GM06990 (cell line): ENCODE measurements at regions not wholly inside any gene's neighbourhood (a gene's known extent, or its start where the extent isn't known, plus 50 kb on each side); places are given as distances from the start of the nearest gene placed in this dataset.

Experiments used
- DNase-seq: peaks from one replicate; pipeline ENCODE4 v3.0.0-alpha.2; 2011; ENCODE audit not compliant: insufficient read length; ENCODE audit errors: extremely low read depth
- H3K27me3 ChIP-seq: replicated peaks from 2 replicates; pipeline ENCODE4 v1.6.0; 2011; ENCODE audit warnings: low read length; ENCODE audit not compliant: control insufficient read depth, insufficient read depth
- H3K36me3 ChIP-seq: 2 replicates; pipeline ENCODE4 v1.5.1; 2011; ENCODE audit warnings: low read length; ENCODE audit not compliant: control insufficient read depth, insufficient read depth
- H3K4me3 ChIP-seq: replicated peaks from 2 replicates; pipeline ENCODE4 v1.5.1; 2011; ENCODE audit warnings: low read depth, mild to moderate bottlenecking, control low read depth, low read length
- CTCF ChIP-seq: IDR thresholded peaks from 2 replicates; pipeline ENCODE4 v1.5.1; 2011; ENCODE audit warnings: low read length, control low read depth, mild to moderate bottlenecking, inconsistent platforms; ENCODE audit not compliant: insufficient read depth, poor library complexity, severe bottlenecking

GRCh38 chr21:43364261-43364510 is 62.7 kb downstream of the SIK1 start:
- Histone ChIP-seq H3K27me3 (no peaks in the 10 kb centered on the region), H3K4me3 (no peak overlapping the region), H3K36me3 (no peaks in the 10 kb centered on the region)
- no peak for DNase-seq
- TF ChIP-seq CTCF, result no peak

GRCh38 chr21:43363506-43364260 is 63.2 kb downstream of the SIK1 start:
- TF ChIP-seq CTCF, result no peak
- H3K36me3 ChIP-seq, result no peaks in the 10 kb centered on the region
- no peak for DNase-seq
- no peaks in the 10 kb centered on the region for H3K27me3 ChIP-seq
- H3K4me3 ChIP-seq, result no peak overlapping the region

GRCh38 chr21:43362915-43363314 is 64.0 kb downstream of the SIK1 start:
- DNase-seq, result no peak
- TF ChIP-seq CTCF, result no peak
- H3K27me3 ChIP-seq, result no peaks in the 10 kb centered on the region
- no peak overlapping the region for H3K4me3 ChIP-seq
- H3K36me3 ChIP-seq, result no peaks in the 10 kb centered on the region

GRCh38 chr21:43362321-43362791 is 64.6 kb downstream of the SIK1 start:
- H3K4me3 ChIP-seq, result peak overlapping the region; percentile 16
- TF ChIP-seq CTCF, result no peak
- no peaks in the 10 kb centered on the region; the same call in 1 of the 2 replicates for H3K36me3 ChIP-seq
- H3K27me3 ChIP-seq, result no peaks in the 10 kb centered on the region
- DNase-seq, result peak; percentile 87

- Histone ChIP-seq H3K27me3 (no peaks in the 10 kb centered on the region), H3K4me3 (peak overlapping the region; percentile 16), H3K36me3 (no peaks in the 10 kb centered on the region; the same call in 1 of the 2 replicates)
- TF ChIP-seq CTCF, result no peak
- DNase-seq, result peak; percentile 81
These were observed 65.2 kb downstream of the SIK1 start for GRCh38 chr21:43361493-43362296.
